ENCODE measurements at regions not wholly inside any gene's neighbourhood (a gene's known extent, or its start where the extent isn't known, plus 50 kb on each side); places are given as distances from the start of the nearest gene placed in this dataset.

- TF ChIP-seq POLR2A (IDR thresholded peaks at IDR 0.05) (no peak), CTCF (IDR thresholded peaks at IDR 0.05) (no peak), POLR2AphosphoS5 (IDR thresholded peaks at IDR 0.05; ENCODE audit: insufficient read depth in 1 of 2, low read depth in 1 of 2) (no peak)
These were observed 313.3 kb downstream of the FOXL1 start for GRCh38 chr16:86891631-86892030.

All from vagina (tissue), 2 donors.